HEK293T (cell line): ENCODE measurements at regions not wholly inside any gene's neighbourhood (a gene's known extent, or its start where the extent isn't known, plus 50 kb on each side); places are given as distances from the start of the nearest gene placed in this dataset.

Experiments used
- CTCF ChIA-PET: fragments of 350-600 bp; formaldehyde crosslinking; extraction: SDS; loops from one replicate; lab custom pipeline; 2021; ENCODE audit warnings: antibody characterized with exemption, inconsistent platforms; lab: Yijun Ruan, JAX
- POLR2A ChIA-PET: fragments of 350-600 bp; formaldehyde crosslinking; extraction: SDS; loops from one replicate; lab custom pipeline; 2020; ENCODE audit warnings: antibody characterized with exemption, inconsistent platforms; lab: Yijun Ruan, JAX
- DNase-seq: peaks from one replicate; pipeline ENCODE4 v3.0.0; 2012; ENCODE audit warnings: mixed read lengths; ENCODE audit errors: extremely low spot score
- ARNT ChIP-seq: fragments of 450-650 bp; IDR thresholded peaks from 2 replicates; pipeline ENCODE4 v1.6.1; 2017; ENCODE audit warnings: mild to moderate bottlenecking
- BHLHE40 ChIP-seq: fragments of 450-650 bp; IDR thresholded peaks from 2 replicates; pipeline ENCODE4 v1.6.1; 2016; ENCODE audit warnings: mild to moderate bottlenecking, moderate library complexity, borderline replicate concordance
- CTBP1 ChIP-seq: fragments of 450-650 bp; IDR thresholded peaks from 2 replicates; pipeline ENCODE4 v1.6.1; 2016; ENCODE audit warnings: borderline replicate concordance
- ELF4 ChIP-seq: fragments of 450-650 bp; IDR thresholded peaks from 2 replicates; pipeline ENCODE4 v1.6.1; 2017; ENCODE audit warnings: antibody characterized with exemption
- FOXA1 ChIP-seq: fragments of 450-650 bp; IDR thresholded peaks from 2 replicates; pipeline ENCODE4 v1.6.1; 2016; ENCODE audit warnings: mild to moderate bottlenecking
- FOXK2 ChIP-seq: fragments of 450-650 bp; IDR thresholded peaks from 2 replicates; pipeline ENCODE4 v1.6.1; 2016; ENCODE audit warnings: mild to moderate bottlenecking
- FOXM1 ChIP-seq: fragments of 450-650 bp; IDR thresholded peaks from 2 replicates; pipeline ENCODE4 v1.6.1; 2017; ENCODE audit warnings: mild to moderate bottlenecking, borderline replicate concordance
- HDGF ChIP-seq: fragments of 450-650 bp; IDR thresholded peaks from 2 replicates; pipeline ENCODE4 v1.6.1; 2017; ENCODE audit warnings: antibody characterized with exemption, borderline replicate concordance
- L3MBTL2 ChIP-seq: fragments of 450-650 bp; conservative IDR thresholded peaks from 2 replicates; pipeline ENCODE4 v1.6.1; 2016; ENCODE audit warnings: mild to moderate bottlenecking
- LEF1 ChIP-seq: fragments of 450-650 bp; IDR thresholded peaks from 2 replicates; pipeline ENCODE4 v1.6.1; 2017; ENCODE audit warnings: mild to moderate bottlenecking, borderline replicate concordance
- NFRKB ChIP-seq: fragments of 450-650 bp; IDR thresholded peaks from 2 replicates; pipeline ENCODE4 v1.6.1; 2016; ENCODE audit warnings: mild to moderate bottlenecking, moderate library complexity
- PKNOX1 ChIP-seq: fragments of 450-650 bp; IDR thresholded peaks from 2 replicates; pipeline ENCODE4 v1.6.1; 2016
- SP1 ChIP-seq: fragments of 450-650 bp; IDR thresholded peaks from 2 replicates; pipeline ENCODE4 v1.6.1; 2017
- SUZ12 ChIP-seq: fragments of 450-650 bp; IDR thresholded peaks from 2 replicates; pipeline ENCODE4 v1.6.1; 2016; ENCODE audit warnings: mild to moderate bottlenecking
- TARDBP ChIP-seq: fragments of 450-650 bp; IDR thresholded peaks from 2 replicates; pipeline ENCODE4 v1.6.1; 2016
- ZNF384 ChIP-seq: fragments of 450-650 bp; IDR thresholded peaks from 2 replicates; pipeline ENCODE4 v1.6.1; 2016

GRCh38 chr13:33891196-33891742, 73.3 kb downstream of the RFC3 start:
- TF ChIP-seq ARNT (no peak), FOXM1 (no peak), NFRKB (no peak), LEF1 (no peak), SP1 (no peak), PKNOX1 (no peak), FOXA1 (no peak), ELF4 (no peak), SUZ12 (no peak), TARDBP (no peak), ZNF384 (no peak), FOXK2 (no peak), L3MBTL2 (no peak), CTBP1 (no peak)
- POLR2A ChIA-PET: no interaction called here
- DNase-seq: no peak
- CTCF ChIA-PET: no interaction called here

- POLR2A ChIA-PET: no interaction called here
- TF ChIP-seq TARDBP (no peak), ELF4 (no peak), L3MBTL2 (no peak), FOXM1 (no peak), CTBP1 (no peak)
- CTCF ChIA-PET: no interaction called here
- no peak for DNase-seq
Observed at GRCh38 chr13:33893559-33893958, 75.6 kb downstream of the RFC3 start.

GRCh38 chr13:33904431-33904830, 86.5 kb downstream of the RFC3 start:
- TF ChIP-seq HDGF: no peak
- TF ChIP-seq BHLHE40: no peak
- no peak for TF ChIP-seq ARNT
- POLR2A ChIA-PET: no interaction called here
- CTCF ChIA-PET: no interaction called here
- DNase-seq: no peak

GRCh38 chr13:33908116-33908515, 90.2 kb downstream of the RFC3 start:
- ChIA-PET POLR2A (no interaction called here), CTCF (no interaction called here)
- DNase-seq: no peak
- TF ChIP-seq ARNT: no peak
- no peak for TF ChIP-seq ZNF384
- TF ChIP-seq HDGF: no peak
- no peak for TF ChIP-seq NFRKB
- no peak for TF ChIP-seq TARDBP
- TF ChIP-seq LEF1: no peak
- TF ChIP-seq BHLHE40: no peak
- no peak for TF ChIP-seq FOXK2
- no peak for TF ChIP-seq SUZ12

- CTCF ChIA-PET: no interaction called here
- TF ChIP-seq TARDBP (no peak), LEF1 (no peak), NFRKB (no peak), ZNF384 (no peak), ELF4 (no peak)
- no peak for DNase-seq
- POLR2A ChIA-PET: no interaction called here
Observed at GRCh38 chr13:33910255-33910654, 92.3 kb downstream of the RFC3 start.

- CTCF ChIA-PET: no interaction called here
- TF ChIP-seq ZNF384 (no peak), TARDBP (no peak), CTBP1 (no peak), BHLHE40 (no peak), FOXM1 (no peak), NFRKB (no peak), ELF4 (no peak), FOXK2 (no peak), L3MBTL2 (no peak), HDGF (no peak), FOXA1 (no peak), LEF1 (no peak), ARNT (no peak), SP1 (no peak), PKNOX1 (no peak)
- no peak for DNase-seq
- POLR2A ChIA-PET: no interaction called here
Observed at GRCh38 chr13:33911521-33911920, 93.6 kb downstream of the RFC3 start.

GRCh38 chr13:33913829-33914228, 95.9 kb downstream of the RFC3 start:
- TF ChIP-seq HDGF (no peak), LEF1 (no peak), SUZ12 (no peak), FOXM1 (no peak), TARDBP (no peak), L3MBTL2 (no peak), ELF4 (no peak), FOXK2 (no peak)
- DNase-seq: no peak
- POLR2A ChIA-PET: no interaction called here
- CTCF ChIA-PET: no interaction called here

- ChIA-PET CTCF (no interaction called here), POLR2A (no interaction called here)
Observed at GRCh38 chr13:33917190-33917589, 99.2 kb downstream of the RFC3 start.

More at GRCh38 chr13:33917190-33917589, 99.2 kb downstream of the RFC3 start:
- TF ChIP-seq SUZ12: no peak
- TF ChIP-seq ARNT: no peak
- TF ChIP-seq NFRKB: no peak
- TF ChIP-seq CTBP1: no peak
- no peak for TF ChIP-seq L3MBTL2
- DNase-seq: no peak
